GM12891 (cell line): ENCODE measurements at regions not wholly inside any gene's neighbourhood (a gene's known extent, or its start where the extent isn't known, plus 50 kb on each side); places are given as distances from the start of the nearest gene placed in this dataset.
A peak's percentile ranks its signal among the peaks of the same experiment; 100 is the strongest.
"Not testable (repeated sequence)": the region's sequence is repeated elsewhere in the genome, so short reads cannot be mapped to it uniquely, and the experiment has no call there.

ENCODE experiments used
- DNase-seq: peaks from one replicate; pipeline ENCODE4 v3.0.0; 2011; ENCODE audit warnings: low spot score; ENCODE audit not compliant: insufficient read length
- FAIRE-seq: peaks from 2 replicates; lab custom pipeline; 2011; peaks lifted over from hg19 to GRCh38; lab: Jason Lieb, UNC
- PAX5 ChIP-seq: IDR thresholded peaks from 2 replicates; pipeline ENCODE4 v1.6.1; 2011; ENCODE audit warnings: low read length, moderate library complexity, mild to moderate bottlenecking; ENCODE audit not compliant: insufficient read depth, severe bottlenecking
- POLR2A ChIP-seq: IDR thresholded peaks from 2 replicates; pipeline ENCODE4 v1.6.1; 2011; ENCODE audit warnings: low read depth, low read length, control low read depth
- POLR2AphosphoS5 ChIP-seq: IDR thresholded peaks from 2 replicates; pipeline ENCODE4 v1.6.1; 2011; ENCODE audit warnings: low read depth, low read length, control low read depth
- POU2F2 ChIP-seq: IDR thresholded peaks from 2 replicates; pipeline ENCODE4 v1.6.1; 2011; ENCODE audit warnings: low read depth, mild to moderate bottlenecking, control low read depth, low read length, moderate library complexity
- SPI1 ChIP-seq: IDR thresholded peaks from 2 replicates; pipeline ENCODE4 v1.6.1; 2011; ENCODE audit warnings: low read depth, low read length, control low read depth
- TAF1 ChIP-seq: IDR thresholded peaks from 2 replicates; pipeline ENCODE4 v1.6.1; 2011; ENCODE audit warnings: low read depth, low read length, control low read depth

DNA sequence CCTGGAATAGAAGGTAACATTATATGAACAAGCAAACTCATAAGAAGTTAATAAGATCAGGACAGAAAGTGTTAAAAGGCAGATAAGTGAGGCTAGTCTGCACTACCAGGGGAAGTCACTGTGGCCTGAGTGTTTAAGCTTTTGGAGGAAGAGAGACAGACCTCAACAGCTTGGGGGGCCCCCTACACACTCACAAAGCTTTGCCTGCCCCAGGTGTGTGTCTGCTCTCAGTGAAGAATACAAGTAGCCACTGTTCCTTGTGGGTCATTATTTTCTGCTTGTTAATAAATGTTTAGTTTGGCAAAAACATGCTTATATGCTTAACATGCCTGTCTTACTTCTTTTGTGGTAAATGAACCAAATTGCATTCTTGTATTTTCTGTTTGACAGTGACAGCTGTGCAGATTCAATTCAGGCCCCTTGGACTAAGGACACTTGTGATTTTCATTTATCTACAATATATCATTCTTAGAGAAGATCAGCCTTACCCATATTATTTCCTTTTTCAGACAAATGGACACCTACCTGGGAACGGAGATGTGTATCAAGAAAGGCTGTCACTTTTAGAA is 50.7 kb upstream of the C12orf71 start:
- TF ChIP-seq POLR2AphosphoS5 (no peak), PAX5 (no peak), TAF1 (no peak), SPI1 (peak; percentile 12; the same call in 1 of the 2 replicates)
- FAIRE-seq = peak; percentile 43

DNA sequence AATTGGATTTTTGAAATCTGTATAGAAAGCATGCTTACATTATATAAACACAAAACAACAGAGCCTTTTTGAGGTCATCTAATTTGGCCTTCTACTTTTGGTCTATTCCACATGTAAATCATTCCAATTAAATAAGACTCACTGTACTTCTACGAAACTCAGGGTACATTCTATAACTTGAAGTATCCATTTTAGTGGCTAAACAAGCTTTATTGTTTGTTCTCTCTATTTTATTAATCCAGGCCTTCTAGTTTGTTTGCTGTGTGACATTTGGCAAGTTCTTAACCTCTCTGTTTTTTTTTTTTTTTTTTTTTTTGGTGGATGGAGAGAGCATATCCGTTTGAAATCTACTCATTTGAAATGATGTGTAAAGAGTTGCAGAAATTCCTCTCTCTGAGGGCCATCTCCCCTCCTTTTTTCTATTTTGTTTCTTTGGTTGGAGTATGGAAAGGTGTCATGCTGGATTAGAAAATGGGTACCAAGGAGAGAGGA is 58.1 kb upstream of the C12orf71 start:
- FAIRE-seq (no peak), DNase-seq (no peak)
- no peak for TF ChIP-seq POU2F2
- TF ChIP-seq POLR2AphosphoS5 = no peak
- no peak for TF ChIP-seq TAF1

More for the DNA sequence above, 50.7 kb upstream of the C12orf71 start:
- DNase-seq = no peak

DNA sequence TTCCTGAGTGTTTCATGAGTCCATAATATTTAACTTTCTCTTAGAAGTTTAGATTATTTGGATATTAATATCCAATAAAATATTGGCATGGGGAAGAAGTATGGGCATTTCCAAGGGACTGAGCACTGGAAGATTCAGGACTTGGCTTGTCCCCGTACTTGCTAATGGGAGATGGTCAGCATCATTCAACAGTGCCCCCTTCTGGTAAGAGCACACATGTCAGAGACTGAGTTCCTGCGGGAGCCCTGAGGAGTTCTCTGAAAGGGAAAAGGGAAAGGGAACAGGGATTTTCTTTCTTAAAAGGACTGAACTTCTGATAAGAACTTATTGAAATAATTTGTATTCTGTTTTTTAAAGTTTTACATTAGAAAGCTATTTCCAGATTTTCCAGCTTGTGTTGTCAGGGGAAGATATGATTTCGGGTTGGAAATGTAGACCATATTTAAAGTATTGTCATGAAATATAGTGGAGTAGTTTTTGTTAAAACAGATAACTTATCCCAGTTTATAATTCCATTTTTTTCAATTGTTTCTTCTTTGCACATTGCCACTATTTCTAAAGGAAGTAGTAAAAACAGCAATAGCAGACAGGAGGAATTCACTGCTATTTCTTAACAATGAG is 59.8 kb upstream of the C12orf71 start:
- no peak for TF ChIP-seq POLR2AphosphoS5
- no peak for TF ChIP-seq SPI1
- no peak for TF ChIP-seq TAF1
- no peak for TF ChIP-seq POLR2A
- TF ChIP-seq PAX5 = no peak
- no peak for TF ChIP-seq POU2F2
- DNase-seq (peak; percentile 24), FAIRE-seq (peak; percentile 80)

DNA sequence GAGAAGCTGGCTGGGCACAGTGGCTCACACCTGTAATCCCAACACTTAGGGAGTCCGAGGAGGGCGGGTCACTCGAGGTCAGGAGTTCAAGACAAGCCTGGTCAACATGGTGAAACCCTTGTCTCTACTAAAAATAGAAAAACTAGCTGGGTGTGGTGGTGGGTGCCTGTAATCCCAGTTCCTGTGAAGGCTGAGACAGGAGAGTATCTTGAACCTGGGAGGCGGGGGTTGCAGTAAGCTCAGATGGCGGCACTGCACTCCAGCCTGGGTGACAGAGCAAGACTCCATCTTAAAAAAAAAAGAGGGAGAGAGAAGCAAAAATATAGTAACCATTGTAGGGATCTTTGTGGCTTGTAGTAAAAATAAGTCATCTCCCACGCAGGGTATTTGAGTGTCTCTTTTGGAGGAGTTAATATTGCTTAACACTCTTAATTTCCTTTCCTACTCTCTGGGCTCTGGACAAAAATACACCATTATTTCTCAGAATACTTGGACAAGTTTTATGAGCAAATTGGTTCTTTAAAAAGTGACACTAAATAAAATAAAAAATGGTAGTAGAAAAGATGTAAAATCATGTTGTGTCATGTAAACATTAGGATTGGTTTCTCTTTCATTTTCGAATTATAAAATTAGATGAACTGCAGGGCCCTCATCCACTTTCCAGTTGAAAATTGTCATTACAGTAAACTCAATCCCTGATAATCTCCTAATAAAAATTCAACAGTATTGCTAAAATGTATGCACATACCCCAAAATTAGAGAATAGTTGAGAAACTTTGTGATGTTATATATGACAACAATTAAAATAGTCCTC is 61.1 kb upstream of the C12orf71 start:
- TF ChIP-seq TAF1 = no peak
- no peak for TF ChIP-seq POLR2AphosphoS5
- no peak for DNase-seq
- no peak for FAIRE-seq

DNA sequence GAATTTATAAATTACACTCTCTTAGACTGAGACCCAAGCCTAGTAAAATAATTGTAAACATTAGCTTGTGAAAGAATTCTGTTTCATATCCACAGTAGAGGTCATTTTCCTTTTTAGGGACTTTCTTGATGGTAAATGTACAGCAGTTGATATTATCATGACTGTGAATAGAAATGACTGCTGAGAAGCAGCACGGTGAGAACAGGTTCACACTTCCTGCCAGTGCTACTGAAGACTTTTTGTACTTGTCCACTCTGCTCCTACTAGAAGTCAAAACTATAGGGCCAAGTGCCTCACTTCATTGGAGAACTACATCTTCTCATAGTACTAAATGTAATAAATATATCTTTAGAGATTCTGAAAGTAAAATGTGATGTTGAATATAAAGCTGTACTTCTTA is 63.3 kb upstream of the C12orf71 start:
- peak; percentile 96 for FAIRE-seq
- DNase-seq = not testable (repeated sequence)

DNA sequence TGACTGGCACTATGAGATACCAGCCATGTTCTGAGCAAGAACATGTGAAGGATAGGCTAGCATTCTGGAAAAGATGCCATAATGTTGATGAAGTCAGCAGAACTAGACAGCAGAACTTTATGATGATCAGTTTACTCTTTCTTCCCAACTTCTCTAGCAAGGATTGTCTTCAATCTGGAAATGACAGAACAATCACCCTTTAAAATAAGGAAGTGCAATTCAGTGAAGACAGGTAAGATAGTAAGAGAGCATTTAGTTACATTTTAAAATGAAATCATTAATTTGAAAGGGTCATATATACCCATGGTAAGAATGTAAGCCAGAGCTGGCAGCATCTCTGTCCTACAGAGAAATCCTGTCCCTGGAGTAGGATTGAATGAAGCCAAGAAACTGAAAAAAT is 66.0 kb upstream of the C12orf71 start:
- TF ChIP-seq SPI1 (peak; percentile 79), TAF1 (no peak)
- FAIRE-seq (no peak), DNase-seq (no peak)

DNA sequence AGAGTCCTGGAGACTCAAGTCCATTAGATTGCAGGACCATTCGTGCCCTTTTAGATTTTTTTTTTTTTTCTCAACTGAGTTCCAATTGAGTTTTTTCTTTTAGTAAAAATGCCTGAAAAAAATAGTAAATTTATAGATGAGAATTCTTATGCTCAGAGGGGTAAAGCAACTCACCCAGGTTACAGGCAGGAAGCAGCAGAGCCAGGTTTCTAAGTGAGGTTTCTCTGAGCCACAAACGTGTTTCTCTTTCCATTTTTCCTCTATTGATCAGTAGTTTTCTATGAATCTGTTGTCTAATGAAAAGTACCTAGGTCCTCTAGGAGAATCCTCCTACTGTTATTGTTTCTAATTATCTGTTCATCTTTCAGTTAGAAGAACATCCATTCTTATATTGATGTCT is 66.4 kb upstream of the C12orf71 start:
- FAIRE-seq = no peak

DNA sequence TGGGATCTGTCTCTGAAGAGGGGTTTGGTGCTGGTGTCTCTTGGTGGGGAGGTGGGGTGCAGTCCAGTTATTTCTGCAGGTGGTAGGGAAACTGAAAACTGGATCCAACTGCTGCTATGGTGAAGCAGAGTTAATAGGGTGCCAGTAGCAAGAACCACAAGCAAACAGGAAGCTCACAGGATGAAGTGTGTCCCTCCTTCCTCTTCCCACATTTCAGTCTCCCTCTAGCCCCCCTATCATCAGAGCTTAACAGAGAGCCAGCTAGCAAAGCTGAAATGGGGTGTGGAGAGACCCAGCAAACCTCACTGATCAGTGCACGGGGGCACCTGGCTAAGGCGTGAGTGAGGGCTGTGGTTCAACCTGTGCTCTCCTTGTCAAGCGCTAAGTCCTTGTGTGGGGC is 69.1 kb upstream of the C12orf71 start:
- no peak for TF ChIP-seq POLR2AphosphoS5
- TF ChIP-seq POLR2A = no peak
- no peak for TF ChIP-seq SPI1
- no peak for TF ChIP-seq TAF1
- TF ChIP-seq POU2F2 = no peak
- TF ChIP-seq PAX5 = no peak
- peak; percentile 26 for FAIRE-seq
- no peak for DNase-seq

More for the DNA sequence above, 66.4 kb upstream of the C12orf71 start:
- DNase-seq = no peak
- TF ChIP-seq POLR2AphosphoS5 = no peak
- TF ChIP-seq SPI1 = no peak
- no peak for TF ChIP-seq POU2F2
- TF ChIP-seq PAX5 = no peak
- TF ChIP-seq TAF1 = no peak
- TF ChIP-seq POLR2A = no peak

DNA sequence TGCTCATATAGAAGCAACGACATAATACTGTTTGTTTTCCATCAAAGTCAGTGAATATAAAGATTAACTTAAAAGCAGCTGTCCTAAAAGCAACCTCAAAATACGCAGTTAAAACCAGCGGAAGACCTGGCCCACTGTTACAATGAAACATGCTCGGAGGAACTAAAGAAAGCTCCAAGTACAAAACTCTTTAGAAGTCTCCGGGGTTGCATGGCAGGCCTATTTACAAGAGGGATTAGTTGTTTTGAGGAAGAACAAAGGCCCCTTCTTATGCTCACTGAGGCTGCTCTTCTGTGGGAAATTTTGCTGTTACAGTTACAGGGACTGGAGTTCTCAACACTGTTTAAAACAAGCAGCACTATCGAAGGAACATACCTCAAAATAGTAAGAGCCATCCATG is 75.9 kb upstream of the C12orf71 start:
- no peak for FAIRE-seq
- DNase-seq = no peak
- TF ChIP-seq POU2F2 = no peak
- no peak for TF ChIP-seq POLR2A
- no peak for TF ChIP-seq POLR2AphosphoS5

DNA sequence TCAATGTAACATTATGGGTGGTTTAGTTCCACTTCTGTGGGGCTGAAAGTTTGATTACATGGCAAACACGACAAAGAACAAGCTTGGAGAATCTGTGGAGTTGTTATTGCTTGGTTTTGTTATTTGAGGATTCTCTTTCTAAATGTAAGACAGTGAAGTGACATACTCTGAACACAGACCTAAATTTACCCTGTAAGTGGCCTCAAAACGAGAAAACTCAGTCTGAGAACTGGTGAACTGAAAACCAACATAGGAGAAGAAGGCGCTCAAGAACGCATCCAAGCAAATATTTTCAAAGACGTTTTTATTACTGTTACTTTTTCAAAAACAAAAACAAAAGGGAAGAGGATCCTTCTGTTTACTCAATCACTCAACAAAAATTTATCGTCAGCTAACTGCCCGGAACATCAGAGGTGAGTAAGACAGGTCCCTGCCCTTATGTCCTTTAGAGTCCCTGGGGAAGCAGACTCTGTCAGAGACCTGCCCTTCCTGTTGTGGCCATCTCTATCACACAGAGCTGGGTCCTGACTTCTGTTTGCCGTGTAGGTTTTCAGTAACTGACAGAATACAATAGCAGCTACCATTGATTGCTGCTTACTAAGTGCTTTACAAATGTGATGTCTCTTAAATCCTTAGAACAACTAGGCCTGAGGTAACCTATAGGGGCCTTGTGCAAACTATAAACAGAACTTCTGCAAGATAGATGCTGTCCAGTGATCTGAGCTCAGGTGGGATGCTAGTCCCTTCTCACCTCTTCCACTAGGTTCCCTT is 79.3 kb upstream of the C12orf71 start:
- DNase-seq (no peak), FAIRE-seq (peak; percentile 55)
- TF ChIP-seq POLR2AphosphoS5 (no peak), PAX5 (no peak), SPI1 (no peak), POLR2A (no peak), POU2F2 (no peak), TAF1 (no peak)
